G401.6 (cell line): ENCODE measurements at regions not wholly inside any gene's neighbourhood (a gene's known extent, or its start where the extent isn't known, plus 50 kb on each side); places are given as distances from the start of the nearest gene placed in this dataset.
"Not testable (repeated sequence)": the region's sequence is repeated elsewhere in the genome, so short reads cannot be mapped to it uniquely, and the experiment has no call there.

Experiments used
- FAIRE-seq: peaks from 2 replicates; lab custom pipeline; 2012; peaks lifted over from hg19 to GRCh38; lab: Jason Lieb, UNC

- FAIRE-seq = no peak
These were observed 104.4 kb upstream of the USP25 start for GRCh38 chr21:15625363-15625762.

GRCh38 chr21:15626031-15626430 lies 103.8 kb upstream of the USP25 start:
- no peak for FAIRE-seq

GRCh38 chr21:15627011-15627410 lies 102.8 kb upstream of the USP25 start:
- no peak for FAIRE-seq

- FAIRE-seq = no peak
These were observed 102.0 kb upstream of the USP25 start for GRCh38 chr21:15627823-15628222.

DNA sequence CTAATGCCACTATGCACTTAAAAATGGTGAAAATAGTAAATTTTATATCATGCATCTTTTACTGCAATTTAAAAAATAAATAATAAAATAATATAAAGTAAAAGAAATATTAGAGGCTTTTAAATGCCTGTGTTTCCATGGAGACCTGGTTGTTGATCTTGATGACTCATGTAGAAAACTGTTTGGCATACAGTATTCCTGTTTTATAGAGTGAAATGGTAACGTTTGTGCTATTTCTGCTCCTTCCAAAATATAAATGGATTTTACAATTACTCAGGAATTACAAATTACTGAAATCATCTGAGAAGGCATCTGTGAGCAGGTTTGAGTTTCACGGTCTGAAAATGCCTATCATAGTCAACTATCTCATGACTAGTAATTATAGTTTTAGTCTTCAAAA lies 98.4 kb upstream of the USP25 start:
- no peak for FAIRE-seq

DNA sequence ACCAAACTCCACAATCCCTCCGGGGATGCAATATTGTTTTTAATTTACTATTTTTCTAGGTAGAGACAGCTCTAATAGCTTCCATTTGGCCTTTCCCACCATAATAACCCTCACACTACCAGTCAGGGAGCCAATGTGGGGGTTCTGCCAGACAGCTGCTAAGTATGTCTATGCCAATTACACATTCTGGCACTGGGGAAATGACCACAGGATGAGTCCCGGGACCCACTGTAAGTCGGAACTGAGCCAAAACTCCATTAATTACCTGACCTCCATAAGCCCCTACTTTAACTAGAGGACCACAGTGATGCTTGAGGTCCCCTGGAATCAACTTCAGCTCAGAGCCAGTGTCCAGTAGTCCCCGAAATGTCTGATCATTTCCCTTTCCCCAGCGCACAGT lies 95.2 kb upstream of the USP25 start:
- not testable (repeated sequence) for FAIRE-seq

DNA sequence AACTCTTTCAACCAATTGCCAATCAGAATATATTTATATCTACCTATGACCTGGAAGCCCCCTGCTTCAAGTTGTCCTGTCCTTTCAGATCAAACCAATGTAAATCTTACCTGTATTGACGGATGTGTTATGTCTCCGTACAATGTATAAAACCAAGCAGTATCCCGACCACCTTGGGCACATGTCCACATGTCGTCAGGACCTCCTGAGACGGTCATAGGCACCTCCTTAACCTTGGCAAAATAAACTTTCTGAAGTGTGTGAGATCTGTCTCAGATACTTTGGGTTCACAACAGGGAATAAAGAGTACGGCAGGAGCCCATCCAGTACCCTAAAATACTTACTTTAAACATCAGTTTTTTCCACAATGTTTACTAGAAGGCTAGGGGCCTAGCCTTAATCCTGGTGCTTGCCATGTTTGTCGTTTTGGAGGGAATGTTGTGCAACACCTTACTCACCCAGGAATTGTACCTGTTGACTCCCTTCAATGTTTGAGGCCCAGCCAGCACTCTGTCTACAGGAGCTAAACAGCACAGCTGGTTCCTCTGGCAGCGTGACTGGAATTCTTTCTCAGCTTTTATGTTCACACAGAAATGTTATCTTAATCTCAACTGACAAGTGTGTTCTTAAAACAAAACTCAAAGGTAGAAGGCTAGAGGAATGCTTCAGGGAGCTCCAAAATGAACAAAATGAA lies 90.8 kb upstream of the USP25 start:
- no peak for FAIRE-seq

DNA sequence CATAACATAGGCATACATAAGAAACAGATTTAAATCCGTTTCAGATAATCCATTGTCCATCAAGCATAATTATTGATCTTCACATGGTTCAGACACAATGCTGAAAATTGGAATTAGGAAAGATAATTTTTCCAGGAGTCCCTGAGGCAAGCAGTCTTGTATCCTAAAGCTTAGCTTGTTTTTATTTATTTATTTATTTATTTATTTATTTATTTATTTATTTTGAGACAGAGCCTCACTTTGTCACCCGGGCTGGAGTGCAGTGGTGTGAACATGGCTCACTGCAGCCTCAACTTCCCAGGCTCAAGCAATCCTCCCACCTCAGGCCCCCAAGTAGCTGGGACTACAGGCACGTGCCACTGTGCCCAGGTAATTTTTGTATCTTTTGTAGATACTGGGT lies 89.7 kb upstream of the USP25 start:
- FAIRE-seq = not testable (repeated sequence)

GRCh38 chr21:15644489-15644888 lies 85.3 kb upstream of the USP25 start:
- FAIRE-seq = no peak

DNA sequence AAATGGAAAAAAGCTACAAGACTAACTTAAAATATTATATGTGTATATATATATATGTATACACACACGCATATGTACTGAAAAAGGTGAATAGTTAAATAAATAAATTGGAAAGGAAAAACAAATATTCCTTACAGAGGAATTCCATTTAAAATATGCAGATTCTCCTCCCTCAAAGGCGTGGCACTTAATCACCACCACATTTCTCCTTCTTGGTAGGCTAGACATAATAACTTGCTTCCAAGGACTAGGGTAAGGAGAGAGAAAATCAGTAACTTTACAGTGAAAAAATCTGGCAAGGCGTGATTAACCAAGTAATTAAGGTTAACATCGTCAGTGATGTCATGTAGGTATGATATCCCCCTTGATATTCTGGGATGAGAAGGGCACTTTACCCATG lies 84.0 kb upstream of the USP25 start:
- FAIRE-seq = no peak

DNA sequence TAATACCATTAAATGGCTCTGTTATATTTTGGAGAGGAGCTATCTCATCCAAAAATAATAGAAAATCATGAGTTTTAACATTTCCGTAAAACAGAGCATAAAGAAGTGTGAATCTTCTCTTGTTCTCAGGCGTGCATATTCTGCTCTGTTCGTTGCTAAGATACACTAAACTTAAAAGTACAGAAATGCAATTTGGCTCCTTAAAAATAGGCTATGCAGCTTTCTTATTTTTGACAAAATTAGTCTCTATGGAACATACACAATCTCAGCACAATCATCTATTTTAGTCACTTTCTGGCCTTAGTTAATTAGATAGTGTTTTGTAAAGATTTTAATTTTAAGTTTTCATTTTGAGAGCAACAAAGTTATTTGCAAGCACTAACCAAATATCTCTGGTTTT lies 79.0 kb upstream of the USP25 start:
- FAIRE-seq = no peak

DNA sequence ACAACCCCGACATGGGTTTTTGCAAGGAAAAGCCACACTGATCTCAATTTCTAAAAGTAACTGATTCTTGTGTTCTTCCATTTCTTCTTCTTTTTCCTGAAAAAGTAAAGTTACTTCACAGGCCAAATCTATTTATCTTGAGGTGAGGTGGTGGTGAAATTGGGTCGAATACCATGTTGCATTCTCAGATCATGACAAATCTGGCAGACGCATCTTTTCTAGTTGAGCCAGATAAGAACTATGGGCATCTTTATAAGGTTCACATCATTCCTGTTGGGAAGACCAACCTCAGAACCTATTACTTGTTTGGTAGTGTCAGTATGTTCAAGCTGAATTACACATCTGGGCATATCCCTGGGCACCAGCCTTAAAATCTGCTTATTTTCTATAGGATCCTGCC lies 78.6 kb upstream of the USP25 start:
- FAIRE-seq = no peak

DNA sequence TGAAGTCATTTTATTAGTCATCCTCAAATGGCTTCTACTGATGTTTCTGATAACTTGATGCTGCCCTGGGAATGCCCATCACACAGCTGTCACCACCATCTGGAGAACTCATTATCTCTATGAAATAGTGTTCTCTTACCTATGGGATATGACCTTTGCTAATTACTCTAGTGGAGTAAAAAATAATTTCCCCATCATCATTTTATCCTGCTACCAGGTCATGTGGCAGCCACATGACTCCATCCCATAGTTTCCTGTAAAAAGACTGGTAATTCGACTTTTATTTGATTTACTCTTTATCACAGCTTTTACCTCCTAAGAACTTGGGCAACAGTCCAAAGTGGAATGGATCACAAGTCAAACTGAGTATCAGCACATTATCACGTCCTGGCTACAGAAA lies 76.1 kb upstream of the USP25 start:
- no peak for FAIRE-seq

DNA sequence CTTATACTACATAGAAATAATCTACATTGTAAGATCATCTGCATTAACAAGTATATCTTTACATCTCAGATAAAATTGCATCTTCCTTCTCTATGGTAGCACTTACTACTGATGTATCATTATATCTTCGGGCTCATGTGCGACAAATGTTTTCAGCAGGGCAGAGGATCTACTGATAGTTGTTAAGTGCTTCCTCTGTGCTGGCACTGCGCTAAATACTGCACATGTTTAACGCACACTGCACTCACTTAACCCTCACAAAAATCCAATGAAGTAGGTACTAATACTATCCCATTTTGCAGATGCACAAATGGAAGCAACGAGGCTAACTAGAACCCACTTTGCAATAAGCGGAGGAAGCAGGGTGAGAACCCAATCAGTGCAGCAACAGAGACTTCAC lies 75.6 kb upstream of the USP25 start:
- no peak for FAIRE-seq

DNA sequence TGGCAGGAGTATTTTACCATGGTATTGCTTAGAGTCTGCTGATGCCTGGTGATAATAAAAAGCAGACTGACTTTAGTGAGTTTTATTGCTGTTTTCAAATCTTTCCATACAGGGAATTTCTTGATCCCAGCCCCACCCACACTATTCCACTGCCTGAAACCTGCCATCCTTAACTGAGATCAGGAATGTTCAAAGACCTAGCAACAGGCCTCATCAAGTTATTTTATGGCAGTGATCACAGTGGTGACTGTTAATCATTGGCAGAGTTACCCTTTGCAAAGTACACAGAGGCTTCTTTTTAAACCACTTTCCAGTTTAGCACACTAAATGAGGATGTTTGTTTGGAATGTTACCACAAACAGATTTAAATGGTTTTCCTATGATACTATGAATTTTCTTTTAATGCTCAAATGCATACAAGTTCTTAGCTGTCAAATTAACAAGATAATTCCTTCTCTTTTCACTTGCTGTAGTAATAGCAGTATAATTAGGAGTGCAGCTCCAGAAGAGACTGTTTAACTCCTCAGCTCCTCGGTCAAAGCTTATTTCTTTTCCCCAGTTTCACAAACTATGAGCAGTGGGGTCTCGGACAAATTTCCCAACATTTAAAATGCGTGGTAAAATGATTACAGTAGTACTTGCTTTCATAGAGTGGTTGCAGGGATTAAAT lies 69.9 kb upstream of the USP25 start:
- no peak for FAIRE-seq

DNA sequence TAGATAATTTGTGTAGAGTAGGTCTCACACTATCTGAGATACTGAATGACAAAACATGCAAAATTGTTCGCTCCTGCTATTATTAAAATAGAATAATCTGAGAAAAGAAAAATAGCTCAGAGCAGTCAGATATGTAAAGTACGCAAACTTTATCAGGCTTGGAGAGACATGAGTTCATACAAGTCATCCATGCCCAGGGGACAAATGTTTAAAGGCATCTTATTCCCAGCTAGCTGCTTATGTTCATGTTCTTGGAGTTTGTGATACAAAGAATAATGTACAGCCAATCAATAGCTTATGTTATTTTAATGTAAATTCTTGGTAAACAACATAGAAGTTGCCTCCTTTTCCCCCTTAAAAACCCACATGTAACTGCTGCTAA lies 69.4 kb upstream of the USP25 start:
- no peak for FAIRE-seq

DNA sequence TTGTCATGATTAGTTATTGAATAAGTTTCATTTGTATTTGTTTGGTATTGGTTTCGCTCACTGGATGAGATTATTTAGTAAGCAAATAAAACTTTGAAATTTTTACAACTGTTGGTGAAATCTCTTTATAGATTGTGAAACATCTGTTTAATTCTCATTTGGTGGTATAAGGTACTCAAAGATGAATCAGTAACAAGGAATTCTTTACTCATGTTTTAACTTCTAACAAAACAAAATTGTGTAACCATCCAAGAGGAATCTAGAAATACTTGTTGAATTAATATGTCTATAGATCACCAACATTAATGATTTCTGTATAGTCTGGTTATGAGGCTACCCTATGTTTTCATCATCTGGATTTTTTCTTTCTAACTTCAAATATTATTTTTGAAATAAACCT lies 62.8 kb upstream of the USP25 start:
- FAIRE-seq = no peak

DNA sequence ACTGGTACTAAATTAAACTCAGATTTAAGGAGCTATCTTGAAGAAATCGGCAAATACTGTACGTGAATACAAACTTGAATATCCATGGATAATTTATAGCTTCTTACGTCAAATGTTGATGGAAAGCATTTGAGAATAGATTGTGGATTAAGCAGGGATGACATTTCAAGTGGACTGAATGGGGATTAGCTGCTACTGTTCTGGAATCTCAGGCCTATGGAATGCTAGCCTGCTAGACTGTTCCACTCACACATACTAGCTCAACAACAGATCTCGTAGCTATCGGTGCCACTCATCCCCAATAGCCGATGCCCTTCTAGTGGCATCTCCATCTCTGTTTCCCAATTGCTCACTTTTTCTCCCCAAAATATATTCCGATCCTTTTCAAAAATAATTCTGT lies 62.0 kb upstream of the USP25 start:
- no peak for FAIRE-seq

- FAIRE-seq = no peak
These were observed 60.5 kb upstream of the USP25 start for GRCh38 chr21:15669247-15669646.

DNA sequence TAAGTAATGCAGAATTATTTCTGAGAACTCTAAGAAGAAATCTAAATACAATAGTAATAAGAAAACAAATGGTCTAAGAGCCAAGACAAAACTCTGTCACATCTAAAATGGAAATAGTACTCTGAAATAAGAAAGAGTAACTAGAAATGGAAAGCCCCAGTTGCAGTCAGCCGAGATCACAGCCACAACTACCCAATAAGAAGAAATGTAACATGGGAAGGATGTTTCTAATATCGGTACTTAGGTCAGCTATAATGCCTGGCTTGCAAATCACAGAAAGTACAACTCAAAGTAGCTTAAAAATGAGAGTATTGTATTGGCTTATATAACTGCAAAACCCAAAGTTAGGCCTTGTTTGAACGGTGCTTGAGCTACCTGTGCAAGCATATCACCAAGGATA lies 58.6 kb upstream of the USP25 start:
- FAIRE-seq = no peak

GRCh38 chr21:15672578-15672977 lies 57.2 kb upstream of the USP25 start:
- not testable (repeated sequence) for FAIRE-seq

DNA sequence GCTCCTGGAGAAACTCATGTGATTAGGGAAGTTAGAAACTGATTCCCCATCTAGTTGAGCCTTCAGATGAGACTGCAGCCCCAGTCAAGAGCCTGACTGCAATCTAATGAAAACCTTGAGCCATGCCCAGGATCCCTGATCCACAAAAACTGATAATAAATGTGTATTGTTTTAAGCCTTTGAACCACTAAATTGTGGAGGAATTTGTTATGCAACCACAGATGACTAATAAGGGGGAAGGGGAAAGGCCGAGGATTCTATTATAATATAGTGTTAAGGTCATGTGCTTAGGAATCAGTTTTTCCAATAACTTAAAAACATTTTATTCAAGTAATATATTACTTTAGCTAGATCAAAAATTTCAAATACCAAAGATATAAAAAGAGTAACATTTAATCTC lies 52.8 kb upstream of the USP25 start:
- no peak for FAIRE-seq

- no peak for FAIRE-seq
These were observed 50.2 kb upstream of the USP25 start for GRCh38 chr21:15679630-15680029.
